ENCODE measurements at regions not wholly inside any gene's neighbourhood (a gene's known extent, or its start where the extent isn't known, plus 50 kb on each side); places are given as distances from the start of the nearest gene placed in this dataset.

GRCh38 chr12:114735011-114735410 is 51.0 kb upstream of the TBX3 start:
- Histone ChIP-seq H3K4me2 (ENCODE audit: low read length) (no peak overlapping the region), H3K79me2 (ENCODE audit: insufficient read depth, low read length) (no peaks in the 10 kb centered on the region)

GRCh38 chr12:114733919-114734318 is 49.9 kb upstream of the TBX3 start:
- H3K9ac ChIP-seq (ENCODE audit: low read length), result no peak overlapping the region
- ChIA-PET POLR2A (no interaction called here), RAD21 (ENCODE audit: low non-redundant PET in 1 of 2, low total read pairs in 2 of 2, uncharacterized antibody in 2 of 2, unreplicated experiment in 2 of 2) (no interaction called here), CTCF (no interaction called here)
- TF ChIP-seq EZH2 (IDR thresholded peaks at IDR 0.05) (no peak), CBX3 (IDR thresholded peaks at IDR 0.05; ENCODE audit: low read depth) (no peak), ZBTB33 (IDR thresholded peaks at IDR 0.05; ENCODE audit: extremely low read depth, insufficient replicate concordance, low read length) (no peak), RAD21 (IDR thresholded peaks at IDR 0.05; ENCODE audit: low read depth) (no peak), MAX (IDR thresholded peaks at IDR 0.05) (no peak)
- no peak overlapping the region for H3K27ac ChIP-seq (ENCODE audit: low read depth, low read length)
- H3K27me3 ChIP-seq (ENCODE audit: insufficient read depth, low read length), result no peaks in the 10 kb centered on the region
- no peak overlapping the region for H2AFZ ChIP-seq (ENCODE audit: low read depth, low read length, poor library complexity, severe bottlenecking)
- H4K20me1 ChIP-seq (ENCODE audit: insufficient read depth), result no peaks in the 10 kb centered on the region
- H3K9me3 ChIP-seq (ENCODE audit: control insufficient read depth in 1 of 2, insufficient read depth in 1 of 2, low read depth in 1 of 2, low read length in 2 of 2), result no peaks in the 10 kb centered on the region
- H3K79me2 ChIP-seq (ENCODE audit: insufficient read depth, low read length), result no peaks in the 10 kb centered on the region
- no TSS peak for BruUV-seq (replicated peaks)
- no peak overlapping the region for H3K4me3 ChIP-seq (replicated peaks in 1 of 2; ENCODE audit: low read depth in 1 of 2, low read length in 2 of 2)
- no peak for ATAC-seq
- intact Hi-C loops (cut with micrococcal nuclease), result no loop called here
- no peak for DNase-seq (ENCODE audit: low read depth, low spot score)
- no peaks in the 10 kb centered on the region for H3K36me3 ChIP-seq (ENCODE audit: control insufficient read depth in 1 of 2, insufficient read depth in 2 of 2, low read length in 2 of 2)
- no peak overlapping the region for H3K4me2 ChIP-seq (ENCODE audit: low read length)
- H3K4me1 ChIP-seq (ENCODE audit: control insufficient read depth in 1 of 2, insufficient read depth in 2 of 2, low read length in 2 of 2), result peaks cover 0 to 5% of the 10 kb centered on the region in 2 experiments; a peak in 2 of 4 replicates
- H3K9me2 ChIP-seq (ENCODE audit: insufficient read depth), result no peaks in the 10 kb centered on the region

More at GRCh38 chr12:114735011-114735410, 51.0 kb upstream of the TBX3 start:
- ChIA-PET RAD21 (ENCODE audit: low non-redundant PET in 1 of 2, low total read pairs in 2 of 2, uncharacterized antibody in 2 of 2, unreplicated experiment in 2 of 2) (no interaction called here), POLR2A (no interaction called here), CTCF (no interaction called here)
- DNase-seq (ENCODE audit: low read depth, low spot score), result no peak
- Histone ChIP-seq H3K4me3 (replicated peaks in 1 of 2; ENCODE audit: low read depth in 1 of 2, low read length in 2 of 2) (no peak overlapping the region), H3K27ac (ENCODE audit: low read depth, low read length) (no peak overlapping the region), H3K27me3 (ENCODE audit: insufficient read depth, low read length) (no peaks in the 10 kb centered on the region), H3K36me3 (ENCODE audit: control insufficient read depth in 1 of 2, insufficient read depth in 2 of 2, low read length in 2 of 2) (no peaks in the 10 kb centered on the region), H4K20me1 (ENCODE audit: insufficient read depth) (no peaks in the 10 kb centered on the region), H3K4me1 (ENCODE audit: control insufficient read depth in 1 of 2, insufficient read depth in 2 of 2, low read length in 2 of 2) (peaks cover 0 to 5% of the 10 kb centered on the region in 2 experiments; a peak in 2 of 4 replicates), H3K9ac (ENCODE audit: low read length) (no peak overlapping the region), H3K9me2 (ENCODE audit: insufficient read depth) (no peaks in the 10 kb centered on the region), H3K9me3 (ENCODE audit: control insufficient read depth in 1 of 2, insufficient read depth in 1 of 2, low read depth in 1 of 2, low read length in 2 of 2) (no peaks in the 10 kb centered on the region), H2AFZ (ENCODE audit: low read depth, low read length, poor library complexity, severe bottlenecking) (no peak overlapping the region)
- intact Hi-C loops (cut with micrococcal nuclease), result no loop called here
- ATAC-seq, result no peak
- no TSS peak for BruUV-seq (replicated peaks)
- TF ChIP-seq POLR2AphosphoS5 (IDR thresholded peaks at IDR 0.05; ENCODE audit: low read depth, low read length) (no peak), MAX (IDR thresholded peaks at IDR 0.05) (no peak), CTCF (IDR thresholded peaks at IDR 0.05 in 2 of 3, conservative IDR thresholded peaks at IDR 0.05 in 1 of 3; ENCODE audit: borderline replicate concordance in 1 of 3, insufficient read depth in 1 of 3, low read depth in 2 of 3, low read length in 2 of 3) (no peak)

All from HCT116 (cell line).